ENCODE measurements at regions not wholly inside any gene's neighbourhood (a gene's known extent, or its start where the extent isn't known, plus 50 kb on each side); places are given as distances from the start of the nearest gene placed in this dataset.

GRCh38 chr20:61031101-61031830, 220.8 kb upstream of the CDH4 start:
- Histone ChIP-seq H3K36me3 (ENCODE audit: control insufficient read depth in 2 of 4, insufficient read depth in 4 of 4, low read length in 3 of 4) (no peaks in the 10 kb centered on the region), H3K18ac (ENCODE audit: extremely low read depth, low read length) (no peak overlapping the region), H3K27ac (ENCODE audit: low read depth, low read length) (no peak overlapping the region), H4K91ac (replicated peaks; ENCODE audit: insufficient read length, low read length) (no peak overlapping the region), H3K79me2 (ENCODE audit: control insufficient read depth in 1 of 2, insufficient read depth in 2 of 2, low read length in 2 of 2) (no peaks in the 10 kb centered on the region), H4K5ac (ENCODE audit: insufficient read length, low read depth, low read length) (no peak overlapping the region), H4K8ac (ENCODE audit: extremely low read depth, insufficient read depth, low read length) (no peak overlapping the region), H3K4ac (replicated peaks; ENCODE audit: insufficient read length, low read depth, low read length) (no peak overlapping the region), H3K9ac (replicated peaks in 1 of 4; ENCODE audit: extremely low read depth in 1 of 4, low read depth in 3 of 4, low read length in 3 of 4) (no peak overlapping the region), H3K27me3 (replicated peaks in 1 of 4; ENCODE audit: control insufficient read depth in 3 of 4, extremely low read depth in 1 of 4, insufficient read depth in 3 of 4, low read length in 3 of 4) (peaks cover 0 to 4% (median 1%) of the 10 kb centered on the region in 4 experiments; a peak in 3 of 7 replicates), H3K23me2 (ENCODE audit: low read depth, low read length) (no peaks in the 10 kb centered on the region), H2AFZ (ENCODE audit: low read length) (no peak overlapping the region), H2AK5ac (ENCODE audit: low read depth, low read length) (no peak overlapping the region), H3K14ac (ENCODE audit: insufficient read length) (no peak overlapping the region), H3K23ac (ENCODE audit: insufficient read length) (no peak overlapping the region), H3K9me3 (ENCODE audit: insufficient read depth in 2 of 2, low read depth in 1 of 2, low read length in 1 of 2) (peaks cover 12 to 18% of the 10 kb centered on the region in 2 experiments), H2BK120ac (replicated peaks; ENCODE audit: low read depth, low read length) (no peak overlapping the region), H4K20me1 (replicated peaks in 1 of 2; ENCODE audit: control insufficient read depth in 1 of 2, insufficient read depth in 2 of 2, low read length in 2 of 2) (no peaks in the 10 kb centered on the region), H2BK15ac (ENCODE audit: low read length) (no peak overlapping the region), H2BK20ac (ENCODE audit: low read length) (no peak overlapping the region), H2BK12ac (ENCODE audit: low read depth, low read length) (no peak overlapping the region), H3K56ac (replicated peaks; ENCODE audit: insufficient read length, low read depth, low read length) (no peak overlapping the region), H2BK5ac (ENCODE audit: low read depth, low read length) (no peak overlapping the region), H3K4me2 (ENCODE audit: insufficient read depth in 1 of 2, low read depth in 2 of 2, low read length in 2 of 2) (no peak overlapping the region), H3K4me3 (ENCODE audit: extremely low read depth in 1 of 4, insufficient read depth in 2 of 4, low read depth in 3 of 4, low read length in 4 of 4) (no peak overlapping the region), H3K4me1 (replicated peaks in 1 of 4; ENCODE audit: control insufficient read depth in 3 of 4, insufficient read depth in 4 of 4, low read length in 3 of 4) (no peaks in the 10 kb centered on the region), H3K79me1 (ENCODE audit: low read depth, low read length) (no peaks in the 10 kb centered on the region)
- CTCF ChIA-PET (ENCODE audit: partially characterized antibody): no interaction called here
- peak in 1 of 2 experiments; percentile 7 for DNase-seq (ENCODE audit: low read depth in 1 of 2, low spot score in 2 of 2)
- 88% methylated on average over 9 of the region's 10 CpGs; no CpG with 5 or more reads in 1 of the 2 experiments for WGBS, 2 experiments (ENCODE audit: extremely low coverage in 1 of 2, insufficient coverage in 1 of 2, insufficient read length in 1 of 2, insufficient replicate concordance in 2 of 2, low coverage in 1 of 2, low lambda C conversion rate in 2 of 2, missing lambda C conversion rate in 1 of 2)
- no peak for FAIRE-seq
- POLR2A ChIA-PET (ENCODE audit: partially characterized antibody): no interaction called here
- TF ChIP-seq EP300 (IDR thresholded peaks at IDR 0.05; ENCODE audit: borderline replicate concordance in 1 of 2, low read depth in 2 of 2, low read length in 2 of 2) (no peak), CREB1 (IDR thresholded peaks at IDR 0.05) (no peak), RNF2 (IDR thresholded peaks at IDR 0.05; ENCODE audit: borderline replicate concordance, low read depth, low read length, missing control alignments, poor library complexity, severe bottlenecking) (no peak), ASH2L (IDR thresholded peaks at IDR 0.05; ENCODE audit: low read length) (no peak), BCL11A (IDR thresholded peaks at IDR 0.05; ENCODE audit: low read depth in 2 of 2, low read length in 2 of 2) (no peak), YY1 (IDR thresholded peaks at IDR 0.05; ENCODE audit: low read depth, low read length) (no peak), POLR2AphosphoS5 (IDR thresholded peaks at IDR 0.05; ENCODE audit: low read depth, low read length) (no peak), RBBP5 (IDR thresholded peaks at IDR 0.05; ENCODE audit: borderline replicate concordance, low read depth, low read length) (no peak), BACH1 (IDR thresholded peaks at IDR 0.05; ENCODE audit: low read length) (no peak), EZH2 (IDR thresholded peaks at IDR 0.05; ENCODE audit: low read depth, low read length, severe bottlenecking) (no peak), JUND (IDR thresholded peaks at IDR 0.05; ENCODE audit: low read length) (no peak), ATF3 (IDR thresholded peaks at IDR 0.05; ENCODE audit: insufficient read depth, low read depth, low read length) (no peak), SAP30 (IDR thresholded peaks at IDR 0.05; ENCODE audit: insufficient read depth, insufficient replicate concordance, low read length) (no peak)

Data from H1 (cell line).